SH-SY5Y (cell line): ENCODE measurements at regions not wholly inside any gene's neighbourhood (a gene's known extent, or its start where the extent isn't known, plus 50 kb on each side); places are given as distances from the start of the nearest gene placed in this dataset.

Source experiments
- GATA2 ChIP-seq: IDR thresholded peaks from 2 replicates; pipeline ENCODE4 v1.6.1; 2011; ENCODE audit warnings: mild to moderate bottlenecking, low read depth, low read length
- GATA3 ChIP-seq: IDR thresholded peaks from 2 replicates; pipeline ENCODE4 v1.6.1; 2011; ENCODE audit warnings: low read depth, mild to moderate bottlenecking, low read length, moderate library complexity

DNA sequence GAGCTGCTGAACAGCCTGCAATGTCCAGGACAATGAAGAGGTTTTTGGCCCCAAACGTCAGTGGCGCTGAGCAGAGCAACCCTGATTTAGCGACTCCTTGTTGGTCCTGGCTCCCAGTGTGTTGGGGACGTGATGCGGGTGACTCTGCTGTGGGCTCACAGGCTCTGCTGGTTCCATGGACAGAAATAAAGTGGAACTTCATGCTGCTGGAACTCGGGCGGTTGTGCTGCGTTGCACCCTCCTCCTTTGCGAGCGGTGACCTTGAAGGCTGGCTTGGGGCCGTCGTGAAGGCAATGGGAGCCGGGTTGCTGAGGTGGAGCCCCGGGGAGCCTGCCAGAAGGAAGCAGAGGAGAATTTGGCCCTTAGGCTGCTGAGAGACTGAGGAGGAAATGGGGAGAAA is 122.6 kb upstream of the C1orf174 start:
- no peak for TF ChIP-seq GATA2
- no peak for TF ChIP-seq GATA3
